ENCODE measurements at regions not wholly inside any gene's neighbourhood (a gene's known extent, or its start where the extent isn't known, plus 50 kb on each side); places are given as distances from the start of the nearest gene placed in this dataset.

- Mint-ChIP-seq H3K36me3 (ENCODE audit: low read depth) (no peaks in the 10 kb centered on the region), H3K4me3 (no peak overlapping the region), H3K27me3 (ENCODE audit: low read depth, poor library complexity) (no peaks in the 10 kb centered on the region), H3K9me3 (no peaks in the 10 kb centered on the region), H3K27ac (no peak overlapping the region), H3K4me1 (no peaks in the 10 kb centered on the region)
- DNase-seq, result no peak
- no peak for TF ChIP-seq CTCF (IDR thresholded peaks at IDR 0.05)
These were observed 975.2 kb upstream of the GHITM start for GRCh38 chr10:83164156-83164555.

- H3K27ac Mint-ChIP-seq, result no peak overlapping the region
- no peaks in the 10 kb centered on the region for H3K36me3 Mint-ChIP-seq (ENCODE audit: low read depth)
- H3K4me3 Mint-ChIP-seq, result no peak overlapping the region
- DNase-seq, result no peak
- no peaks in the 10 kb centered on the region for H3K9me3 Mint-ChIP-seq
- TF ChIP-seq CTCF (IDR thresholded peaks at IDR 0.05), result no peak
- H3K4me1 Mint-ChIP-seq, result no peaks in the 10 kb centered on the region
- H3K27me3 Mint-ChIP-seq (ENCODE audit: low read depth, poor library complexity), result no peaks in the 10 kb centered on the region
These were observed 974.0 kb upstream of the GHITM start for GRCh38 chr10:83165265-83165664.

GRCh38 chr10:83166344-83166743 lies 973.0 kb upstream of the GHITM start:
- TF ChIP-seq CTCF (IDR thresholded peaks at IDR 0.05), result peak; percentile 41
- Mint-ChIP-seq H3K27me3 (ENCODE audit: low read depth, poor library complexity) (no peaks in the 10 kb centered on the region), H3K9me3 (no peaks in the 10 kb centered on the region), H3K4me3 (no peak overlapping the region), H3K4me1 (no peaks in the 10 kb centered on the region), H3K36me3 (ENCODE audit: low read depth) (no peaks in the 10 kb centered on the region), H3K27ac (no peak overlapping the region)
- peak; percentile 22 for DNase-seq

DNA sequence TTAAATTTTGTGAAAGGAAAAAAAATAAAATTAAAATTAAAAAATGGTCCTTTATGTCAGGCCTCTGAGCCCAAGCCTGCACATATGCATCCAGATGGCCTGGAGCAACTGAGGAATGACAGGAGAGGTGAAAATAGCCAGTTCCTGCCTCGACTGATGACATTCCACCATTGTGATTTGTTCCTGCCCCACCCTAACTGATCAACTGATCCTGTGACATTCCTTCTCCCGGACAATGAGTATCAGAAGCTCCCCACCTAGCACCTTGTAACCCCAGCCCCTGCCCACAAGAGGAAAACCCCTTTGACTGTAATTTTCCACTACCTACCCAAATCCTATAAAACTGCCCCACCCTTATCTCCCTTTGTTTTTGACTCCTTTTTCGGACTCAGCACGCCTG lies 972.2 kb upstream of the GHITM start:
- Mint-ChIP-seq H3K4me1 (no peaks in the 10 kb centered on the region), H3K4me3 (no peak overlapping the region), H3K9me3 (no peaks in the 10 kb centered on the region), H3K27ac (no peak overlapping the region), H3K27me3 (ENCODE audit: low read depth, poor library complexity) (no peaks in the 10 kb centered on the region), H3K36me3 (ENCODE audit: low read depth) (no peaks in the 10 kb centered on the region)
- DNase-seq, result no peak
- TF ChIP-seq CTCF (IDR thresholded peaks at IDR 0.05), result no peak

DNA sequence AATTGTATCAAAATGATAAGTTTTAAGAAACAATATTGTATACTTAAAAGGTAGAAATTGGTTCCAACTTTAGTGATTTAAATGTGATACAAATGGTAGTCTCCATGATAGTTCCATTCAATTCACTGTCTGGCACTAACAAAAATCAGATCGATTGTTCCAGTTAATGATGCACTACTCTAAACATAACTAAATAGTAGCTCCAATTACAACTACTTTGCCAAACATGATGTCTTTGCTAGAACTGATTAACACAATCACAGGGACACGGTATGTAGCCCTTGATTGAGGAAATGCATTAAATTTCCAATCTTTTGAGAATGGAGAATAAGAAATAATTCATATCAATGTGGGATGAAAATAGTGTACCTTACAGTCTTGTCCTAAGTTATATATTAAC lies 962.4 kb upstream of the GHITM start:
- DNase-seq, result no peak
- Mint-ChIP-seq H3K27ac (no peak overlapping the region), H3K36me3 (ENCODE audit: low read depth) (no peaks in the 10 kb centered on the region), H3K27me3 (ENCODE audit: low read depth, poor library complexity) (peaks cover 2% of the 10 kb centered on the region), H3K4me1 (no peaks in the 10 kb centered on the region), H3K9me3 (peaks cover 3% of the 10 kb centered on the region), H3K4me3 (no peak overlapping the region)
- no peak for TF ChIP-seq CTCF (IDR thresholded peaks at IDR 0.05)

DNA sequence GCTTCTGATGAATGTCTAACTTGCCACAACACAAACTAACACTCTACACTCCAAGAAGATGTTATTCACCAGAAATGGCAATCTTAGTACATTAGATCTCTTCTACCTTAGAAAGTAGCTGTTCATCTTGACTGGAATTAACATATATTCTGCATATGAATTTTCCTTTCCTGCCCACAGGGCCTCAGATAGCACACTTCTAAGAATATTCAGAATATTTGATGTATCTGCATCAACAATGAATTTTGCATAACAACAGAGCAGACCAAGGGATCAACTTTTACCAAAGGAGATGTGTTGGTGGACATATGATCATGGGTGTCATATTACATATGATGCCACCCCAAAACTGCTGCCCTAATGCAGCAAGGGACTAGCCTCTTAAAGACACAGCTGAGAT lies 960.8 kb upstream of the GHITM start:
- H3K36me3 Mint-ChIP-seq (ENCODE audit: low read depth), result no peaks in the 10 kb centered on the region
- no peak for DNase-seq
- H3K27me3 Mint-ChIP-seq (ENCODE audit: low read depth, poor library complexity), result peaks cover 2% of the 10 kb centered on the region
- H3K4me1 Mint-ChIP-seq, result no peaks in the 10 kb centered on the region
- no peak overlapping the region for H3K27ac Mint-ChIP-seq
- TF ChIP-seq CTCF (IDR thresholded peaks at IDR 0.05), result no peak
- H3K9me3 Mint-ChIP-seq, result no peaks in the 10 kb centered on the region
- H3K4me3 Mint-ChIP-seq, result no peak overlapping the region
